Hepatocyte (in vitro differentiated cells): ENCODE measurements at regions not wholly inside any gene's neighbourhood (a gene's known extent, or its start where the extent isn't known, plus 50 kb on each side); places are given as distances from the start of the nearest gene placed in this dataset.

Source experiments
- EZH2 ChIP-seq: fragments of 200-600 bp; sonication (generic); IDR thresholded peaks from 2 replicates; pipeline ENCODE4 v1.6.1; 2016; ENCODE audit warnings: antibody characterized with exemption, mild to moderate bottlenecking, borderline replicate concordance
- EZH2phosphoT487 ChIP-seq: fragments of 200-600 bp; sonication (generic); IDR thresholded peaks from one replicate; pipeline ENCODE4 v1.6.1; 2018; ENCODE audit warnings: antibody characterized with exemption, mild to moderate bottlenecking, low read depth, moderate library complexity; ENCODE audit not compliant: unreplicated experiment, severe bottlenecking
- TF ChIP-seq, protein P1 (sequence below): fragments of 200-600 bp; sonication (generic); IDR thresholded peaks from 2 replicates; pipeline ENCODE4 v1.5.1; 2016; ENCODE audit warnings: antibody characterized with exemption, mild to moderate bottlenecking; ENCODE audit not compliant: poor library complexity

DNA sequence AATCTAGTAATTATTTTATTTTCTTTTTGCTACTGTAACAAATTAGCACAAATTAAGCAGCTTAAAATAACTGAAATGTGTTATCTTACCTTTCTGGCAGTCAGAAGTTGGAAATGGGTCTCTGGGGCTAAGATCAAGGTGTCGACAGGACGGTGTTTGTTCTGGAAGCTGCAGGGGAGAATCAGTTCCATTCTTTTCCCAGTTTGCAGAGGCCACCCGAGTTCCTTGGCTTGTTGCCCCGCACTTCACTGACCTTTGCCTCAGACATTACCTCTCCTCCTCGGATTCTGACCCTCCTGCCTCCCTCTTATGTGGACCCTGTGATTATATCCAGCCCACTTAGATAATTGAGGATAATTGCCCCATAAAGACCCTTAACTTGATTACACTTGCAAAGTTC is 61.0 kb upstream of the MAF start:
- TF ChIP-seq, protein P1, sequence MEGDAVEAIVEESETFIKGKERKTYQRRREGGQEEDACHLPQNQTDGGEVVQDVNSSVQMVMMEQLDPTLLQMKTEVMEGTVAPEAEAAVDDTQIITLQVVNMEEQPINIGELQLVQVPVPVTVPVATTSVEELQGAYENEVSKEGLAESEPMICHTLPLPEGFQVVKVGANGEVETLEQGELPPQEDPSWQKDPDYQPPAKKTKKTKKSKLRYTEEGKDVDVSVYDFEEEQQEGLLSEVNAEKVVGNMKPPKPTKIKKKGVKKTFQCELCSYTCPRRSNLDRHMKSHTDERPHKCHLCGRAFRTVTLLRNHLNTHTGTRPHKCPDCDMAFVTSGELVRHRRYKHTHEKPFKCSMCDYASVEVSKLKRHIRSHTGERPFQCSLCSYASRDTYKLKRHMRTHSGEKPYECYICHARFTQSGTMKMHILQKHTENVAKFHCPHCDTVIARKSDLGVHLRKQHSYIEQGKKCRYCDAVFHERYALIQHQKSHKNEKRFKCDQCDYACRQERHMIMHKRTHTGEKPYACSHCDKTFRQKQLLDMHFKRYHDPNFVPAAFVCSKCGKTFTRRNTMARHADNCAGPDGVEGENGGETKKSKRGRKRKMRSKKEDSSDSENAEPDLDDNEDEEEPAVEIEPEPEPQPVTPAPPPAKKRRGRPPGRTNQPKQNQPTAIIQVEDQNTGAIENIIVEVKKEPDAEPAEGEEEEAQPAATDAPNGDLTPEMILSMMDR, result no peak
- no peak for TF ChIP-seq EZH2
- TF ChIP-seq EZH2phosphoT487, result no peak
